ENCODE measurements at regions not wholly inside any gene's neighbourhood (a gene's known extent, or its start where the extent isn't known, plus 50 kb on each side); places are given as distances from the start of the nearest gene placed in this dataset.

GRCh38 chr20:56978475-56978874 is 288.0 kb downstream of the BMP7 start:
- Mint-ChIP-seq H3K27ac (no peak overlapping the region), H3K4me3 (no peak overlapping the region), H3K36me3 (ENCODE audit: low read depth) (no peaks in the 10 kb centered on the region), H3K4me1 (no peaks in the 10 kb centered on the region), H3K27me3 (peaks cover 35% of the 10 kb centered on the region), H3K9me3 (peaks cover 6% of the 10 kb centered on the region)
- no peak for DNase-seq
- no peak for ATAC-seq

GRCh38 chr20:56979125-56979524 is 287.3 kb downstream of the BMP7 start:
- H3K27ac Mint-ChIP-seq, result no peak overlapping the region
- peaks cover 8% of the 10 kb centered on the region for H3K9me3 Mint-ChIP-seq
- no peak overlapping the region for H3K4me3 Mint-ChIP-seq
- no peaks in the 10 kb centered on the region for H3K4me1 Mint-ChIP-seq
- peaks cover 28% of the 10 kb centered on the region for H3K27me3 Mint-ChIP-seq
- no peaks in the 10 kb centered on the region for H3K36me3 Mint-ChIP-seq (ENCODE audit: low read depth)
- DNase-seq (no peak), ATAC-seq (no peak)

DNA sequence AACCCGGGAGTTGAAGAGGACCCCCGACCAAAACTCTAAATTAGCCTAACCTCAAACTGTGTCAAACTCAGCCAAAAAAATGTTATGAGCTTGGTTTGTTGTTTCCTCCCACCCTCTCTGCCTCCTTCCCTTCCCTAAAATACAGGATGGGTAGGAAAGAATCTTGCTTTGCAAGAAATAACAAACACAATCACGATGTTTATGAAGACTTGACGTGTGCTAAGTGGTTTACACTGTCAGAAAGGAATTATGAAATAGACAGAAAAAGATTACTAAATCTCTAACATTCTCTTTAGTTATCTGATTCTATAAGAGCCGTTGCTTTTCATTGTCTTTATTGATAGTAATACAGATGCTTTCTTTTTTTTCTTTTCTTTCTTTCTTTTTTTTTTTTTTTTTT is 285.1 kb downstream of the BMP7 start:
- H3K36me3 Mint-ChIP-seq (ENCODE audit: low read depth), result no peaks in the 10 kb centered on the region
- ATAC-seq (no peak), DNase-seq (no peak)
- H3K4me3 Mint-ChIP-seq, result no peak overlapping the region
- H3K27me3 Mint-ChIP-seq, result peaks cover 11% of the 10 kb centered on the region
- H3K4me1 Mint-ChIP-seq, result no peaks in the 10 kb centered on the region
- H3K9me3 Mint-ChIP-seq, result peaks cover 18% of the 10 kb centered on the region
- H3K27ac Mint-ChIP-seq, result no peak overlapping the region

GRCh38 chr20:56983813-56984212 is 282.6 kb downstream of the BMP7 start:
- Mint-ChIP-seq H3K9me3 (peaks cover 18% of the 10 kb centered on the region), H3K4me3 (no peak overlapping the region), H3K27ac (no peak overlapping the region), H3K36me3 (ENCODE audit: low read depth) (no peaks in the 10 kb centered on the region), H3K27me3 (peaks cover 7% of the 10 kb centered on the region), H3K4me1 (no peaks in the 10 kb centered on the region)
- ATAC-seq (no peak), DNase-seq (no peak)

- no peak for ATAC-seq
- peaks cover 6% of the 10 kb centered on the region for H3K27me3 Mint-ChIP-seq
- H3K9me3 Mint-ChIP-seq, result peaks cover 18% of the 10 kb centered on the region
- H3K36me3 Mint-ChIP-seq (ENCODE audit: low read depth), result no peaks in the 10 kb centered on the region
- no peak overlapping the region for H3K4me3 Mint-ChIP-seq
- no peaks in the 10 kb centered on the region for H3K4me1 Mint-ChIP-seq
- no peak for DNase-seq
- no peak overlapping the region for H3K27ac Mint-ChIP-seq
Observed at GRCh38 chr20:56985066-56985685, 281.3 kb downstream of the BMP7 start.

GRCh38 chr20:56986476-56986875 is 280.0 kb downstream of the BMP7 start:
- ATAC-seq (no peak), DNase-seq (no peak)
- H3K4me3 Mint-ChIP-seq, result no peak overlapping the region
- H3K9me3 Mint-ChIP-seq, result peaks cover 18% of the 10 kb centered on the region
- no peaks in the 10 kb centered on the region for H3K4me1 Mint-ChIP-seq
- H3K27me3 Mint-ChIP-seq, result peaks cover 11% of the 10 kb centered on the region
- no peak overlapping the region for H3K27ac Mint-ChIP-seq
- H3K36me3 Mint-ChIP-seq (ENCODE audit: low read depth), result no peaks in the 10 kb centered on the region

GRCh38 chr20:56986931-56987720 is 279.3 kb downstream of the BMP7 start:
- ATAC-seq (no peak), DNase-seq (no peak)
- peaks cover 12% of the 10 kb centered on the region for H3K27me3 Mint-ChIP-seq
- H3K4me3 Mint-ChIP-seq, result no peak overlapping the region
- peaks cover 18% of the 10 kb centered on the region for H3K9me3 Mint-ChIP-seq
- H3K36me3 Mint-ChIP-seq (ENCODE audit: low read depth), result no peaks in the 10 kb centered on the region
- H3K27ac Mint-ChIP-seq, result no peak overlapping the region
- H3K4me1 Mint-ChIP-seq, result no peaks in the 10 kb centered on the region

GRCh38 chr20:56987986-56988385 is 278.5 kb downstream of the BMP7 start:
- Mint-ChIP-seq H3K4me1 (no peaks in the 10 kb centered on the region), H3K4me3 (no peak overlapping the region), H3K27ac (no peak overlapping the region), H3K27me3 (peaks cover 12% of the 10 kb centered on the region), H3K9me3 (peaks cover 17% of the 10 kb centered on the region), H3K36me3 (ENCODE audit: low read depth) (no peaks in the 10 kb centered on the region)
- no peak for ATAC-seq
- DNase-seq, result no peak

DNA sequence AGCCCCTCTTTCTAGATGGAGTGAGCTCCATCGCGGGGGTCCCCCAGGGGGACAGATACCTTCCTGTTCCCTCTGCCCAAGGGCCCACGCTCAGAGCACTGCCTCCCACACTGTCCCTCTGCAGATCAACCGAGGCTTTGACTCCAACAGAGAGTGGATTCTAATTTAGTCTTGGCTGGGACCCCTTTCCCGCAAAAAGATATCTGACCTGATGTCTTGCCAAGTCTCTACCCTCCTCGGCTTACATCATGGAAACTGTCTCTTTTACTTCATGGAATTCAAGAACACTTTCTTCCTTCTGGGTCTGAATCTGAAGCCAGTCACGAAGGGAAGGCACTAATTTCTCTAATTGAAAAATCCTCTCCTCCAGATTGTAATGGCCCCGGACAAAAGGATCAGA is 278.0 kb downstream of the BMP7 start:
- Mint-ChIP-seq H3K27me3 (peaks cover 12% of the 10 kb centered on the region), H3K4me1 (no peaks in the 10 kb centered on the region), H3K27ac (no peak overlapping the region), H3K36me3 (ENCODE audit: low read depth) (no peaks in the 10 kb centered on the region), H3K4me3 (no peak overlapping the region), H3K9me3 (peaks cover 12% of the 10 kb centered on the region)
- DNase-seq, result no peak
- ATAC-seq, result no peak

DNA sequence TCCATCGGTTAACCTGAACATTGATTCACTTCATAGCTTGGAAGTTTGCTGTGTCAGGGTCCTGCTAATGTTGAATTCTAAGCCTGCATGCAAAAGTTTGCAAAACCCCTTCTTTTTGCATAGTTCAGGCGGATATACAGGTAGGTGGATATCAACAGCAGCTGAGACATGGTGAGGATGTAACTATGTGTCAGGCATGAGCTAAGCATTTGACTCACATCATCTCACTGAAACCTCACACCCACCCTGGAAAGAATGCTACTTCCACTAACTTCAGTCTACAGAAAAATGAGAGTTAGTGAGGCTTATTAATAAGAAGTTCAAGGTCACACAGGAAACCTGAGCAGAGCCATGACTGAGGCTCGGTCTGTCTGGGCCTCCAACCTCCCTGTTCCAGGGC is 276.9 kb downstream of the BMP7 start:
- Mint-ChIP-seq H3K4me1 (no peaks in the 10 kb centered on the region), H3K36me3 (ENCODE audit: low read depth) (no peaks in the 10 kb centered on the region), H3K27me3 (peaks cover 12% of the 10 kb centered on the region), H3K27ac (no peak overlapping the region), H3K4me3 (no peak overlapping the region), H3K9me3 (peaks cover 6% of the 10 kb centered on the region)
- no peak for ATAC-seq
- no peak for DNase-seq

DNA sequence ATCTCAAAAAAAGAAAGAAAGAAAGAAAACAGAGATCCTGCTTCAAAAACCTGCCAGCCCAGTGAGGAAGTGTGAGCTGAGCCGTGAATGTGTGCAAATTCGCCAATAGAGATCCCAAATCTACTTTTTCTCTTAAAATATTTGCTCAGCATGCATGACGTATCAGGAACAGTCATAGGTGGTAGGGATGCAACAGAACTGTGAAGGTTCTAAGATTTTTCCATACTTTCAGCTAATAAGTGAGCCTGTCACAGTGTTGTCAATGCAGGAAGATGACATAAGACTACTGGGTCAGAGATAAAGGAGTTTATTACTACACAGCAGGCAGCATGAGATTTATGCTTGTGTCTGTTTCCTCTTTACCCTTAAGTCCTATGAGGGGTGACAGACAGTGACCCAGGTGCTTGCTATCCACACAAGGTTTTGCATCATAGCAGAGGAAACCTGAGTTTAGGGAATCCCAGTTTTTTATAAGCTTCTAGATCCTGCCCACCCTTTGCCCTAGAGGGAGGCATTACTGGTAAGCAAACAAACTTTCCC is 273.4 kb downstream of the BMP7 start:
- ATAC-seq (no peak), DNase-seq (no peak)
- no peak overlapping the region for H3K4me3 Mint-ChIP-seq
- H3K27me3 Mint-ChIP-seq, result peaks cover 12% of the 10 kb centered on the region
- no peaks in the 10 kb centered on the region for H3K9me3 Mint-ChIP-seq
- H3K27ac Mint-ChIP-seq, result no peak overlapping the region
- no peaks in the 10 kb centered on the region for H3K36me3 Mint-ChIP-seq (ENCODE audit: low read depth)
- no peaks in the 10 kb centered on the region for H3K4me1 Mint-ChIP-seq

DNA sequence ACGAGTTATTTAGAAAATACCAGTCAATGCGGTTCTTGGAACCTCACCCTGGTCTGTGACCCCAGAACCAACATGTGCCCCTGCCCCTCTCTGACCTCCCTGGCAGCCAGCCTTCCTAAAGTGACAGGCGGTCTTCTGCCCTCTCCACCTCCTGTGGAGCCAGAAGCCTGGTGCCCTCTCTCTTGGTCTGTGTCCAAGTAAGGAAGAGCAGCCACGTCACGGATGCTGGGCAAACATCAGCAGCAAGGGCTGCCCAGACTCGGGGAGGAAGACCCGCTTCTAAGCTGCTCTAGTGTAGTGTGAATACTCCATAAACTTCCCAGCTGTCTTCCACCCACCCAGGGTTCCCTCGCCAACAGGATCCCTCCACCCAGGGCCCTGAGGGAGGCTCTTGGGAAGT is 272.4 kb downstream of the BMP7 start:
- no peak for DNase-seq
- no peaks in the 10 kb centered on the region for H3K9me3 Mint-ChIP-seq
- H3K4me1 Mint-ChIP-seq, result no peaks in the 10 kb centered on the region
- H3K36me3 Mint-ChIP-seq (ENCODE audit: low read depth), result no peaks in the 10 kb centered on the region
- peaks cover 12% of the 10 kb centered on the region for H3K27me3 Mint-ChIP-seq
- no peak overlapping the region for H3K4me3 Mint-ChIP-seq
- no peak overlapping the region for H3K27ac Mint-ChIP-seq
- ATAC-seq, result no peak

- Mint-ChIP-seq H3K4me3 (no peak overlapping the region), H3K27ac (no peak overlapping the region), H3K27me3 (peaks cover 10% of the 10 kb centered on the region), H3K9me3 (no peaks in the 10 kb centered on the region), H3K36me3 (ENCODE audit: low read depth) (no peaks in the 10 kb centered on the region), H3K4me1 (no peaks in the 10 kb centered on the region)
- no peak for ATAC-seq
- no peak for DNase-seq
Observed at GRCh38 chr20:56995149-56995548, 271.3 kb downstream of the BMP7 start.

- no peaks in the 10 kb centered on the region for H3K9me3 Mint-ChIP-seq
- H3K36me3 Mint-ChIP-seq (ENCODE audit: low read depth), result no peaks in the 10 kb centered on the region
- DNase-seq (peak; percentile 16), ATAC-seq (no peak)
- no peak overlapping the region for H3K4me3 Mint-ChIP-seq
- no peak overlapping the region for H3K27ac Mint-ChIP-seq
- no peaks in the 10 kb centered on the region for H3K4me1 Mint-ChIP-seq
- H3K27me3 Mint-ChIP-seq, result peaks cover 8% of the 10 kb centered on the region
Observed at GRCh38 chr20:56995635-56996075, 270.8 kb downstream of the BMP7 start.

GRCh38 chr20:56996533-56996932 is 269.9 kb downstream of the BMP7 start:
- H3K27me3 Mint-ChIP-seq, result peaks cover under 1% of the 10 kb centered on the region
- ATAC-seq, result no peak
- H3K27ac Mint-ChIP-seq, result no peak overlapping the region
- no peaks in the 10 kb centered on the region for H3K36me3 Mint-ChIP-seq (ENCODE audit: low read depth)
- no peak overlapping the region for H3K4me3 Mint-ChIP-seq
- no peaks in the 10 kb centered on the region for H3K4me1 Mint-ChIP-seq
- no peaks in the 10 kb centered on the region for H3K9me3 Mint-ChIP-seq
- DNase-seq, result no peak

Data from activated naive CD8-positive, alpha-beta T cell treated with anti-CD3 and anti-CD28 coated beads, Interleukin-2, amount 50 U/mL, for 24 hours (primary cell).